NCI-H128 (cell line): ENCODE measurements at regions not wholly inside any gene's neighbourhood (a gene's known extent, or its start where the extent isn't known, plus 50 kb on each side); places are given as distances from the start of the nearest gene placed in this dataset.

Experiments
- DNase-seq: peaks from one replicate; lab custom pipeline; 2025; ENCODE audit not compliant: unreplicated experiment; lab: John Stamatoyannopoulos, UW

- DNase-seq = no peak
These were observed 216.7 kb downstream of the TTLL2 start for GRCh38 chr6:167541544-167541943.

- DNase-seq = no peak
These were observed 219.0 kb downstream of the TTLL2 start for GRCh38 chr6:167543602-167544497.

DNA sequence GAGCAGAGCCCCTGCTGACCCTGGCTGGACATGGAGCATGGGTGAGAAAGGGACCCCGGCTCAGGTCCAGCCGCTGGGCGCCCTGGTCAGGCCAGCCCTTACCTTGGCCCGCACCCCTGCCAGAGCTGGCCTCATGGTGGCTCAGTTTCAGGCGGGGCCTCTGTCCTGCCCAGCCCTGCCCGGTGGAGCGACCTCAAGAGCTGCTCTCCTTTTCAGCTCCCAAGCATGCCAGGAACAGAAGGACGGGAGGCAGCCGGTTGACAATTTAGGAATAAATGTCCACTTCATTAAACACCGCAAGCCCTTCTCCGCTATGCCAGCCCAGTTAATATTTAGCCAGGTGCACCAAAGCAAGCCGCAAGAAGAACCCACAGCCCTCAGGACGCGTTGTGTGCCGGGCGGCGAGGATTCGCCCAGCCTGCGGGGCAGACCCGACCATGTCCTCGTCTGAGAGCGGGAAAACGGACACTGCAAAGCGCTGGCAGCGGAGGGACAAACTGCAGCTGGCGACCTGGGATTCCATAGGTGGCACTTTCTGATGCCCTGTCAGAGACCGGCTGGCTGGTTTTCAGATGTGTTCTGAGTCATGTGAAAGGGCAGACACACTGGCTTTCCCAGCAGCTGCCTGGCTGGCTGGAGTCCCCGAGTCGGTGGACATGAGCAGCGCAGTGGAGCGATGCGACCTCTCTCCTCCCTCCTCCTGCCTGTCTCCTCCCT lies 221.9 kb downstream of the TTLL2 start:
- no peak for DNase-seq

- no peak for DNase-seq
These were observed 222.4 kb downstream of the TTLL2 start for GRCh38 chr6:167547328-167547692.

DNA sequence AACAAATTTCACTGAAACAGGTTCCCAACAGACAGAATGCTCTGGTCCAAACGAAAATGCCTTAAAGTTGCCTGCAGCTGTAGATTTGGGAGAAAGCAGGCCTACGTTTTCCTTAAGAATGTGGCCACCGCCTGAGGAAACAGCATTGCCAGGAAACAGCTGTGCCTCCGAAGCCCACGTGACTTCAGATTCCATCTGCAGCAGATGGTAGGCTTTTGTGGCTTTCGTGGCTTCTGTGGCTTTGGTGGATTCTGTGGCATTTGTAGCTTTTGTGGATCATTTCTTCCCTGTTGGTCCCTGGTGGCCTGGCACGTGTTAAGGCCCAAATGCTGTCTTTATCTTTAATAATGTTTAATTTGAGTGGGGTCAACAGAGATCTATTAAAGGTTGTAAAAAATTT lies 222.9 kb downstream of the TTLL2 start:
- DNase-seq = no peak

- no peak for DNase-seq
These were observed 223.6 kb downstream of the TTLL2 start for GRCh38 chr6:167548451-167548850.

DNA sequence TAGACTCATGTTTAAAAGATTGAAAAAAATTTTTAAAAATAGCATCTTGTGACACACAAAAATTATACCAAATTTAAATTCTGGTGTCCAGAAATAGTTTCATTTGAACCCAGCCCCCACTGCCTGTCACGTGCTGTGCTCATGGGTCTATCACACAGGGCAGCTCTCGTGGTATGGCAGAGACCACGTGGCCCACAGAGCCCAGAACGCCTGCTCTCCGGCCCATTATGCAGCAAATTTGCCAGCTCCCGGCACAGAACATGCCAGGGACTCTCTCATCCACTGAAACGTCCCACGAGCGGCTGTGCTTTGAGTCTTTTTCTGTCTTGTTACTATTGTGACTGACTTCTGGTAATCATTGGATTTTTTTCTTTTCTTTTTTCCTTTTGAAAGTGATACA lies 224.3 kb downstream of the TTLL2 start:
- DNase-seq = no peak

- DNase-seq = no peak
These were observed 226.2 kb downstream of the TTLL2 start for GRCh38 chr6:167550941-167551627.

- no peak for DNase-seq
These were observed 226.9 kb downstream of the TTLL2 start for GRCh38 chr6:167551628-167552257.

- no peak for DNase-seq
These were observed 227.4 kb downstream of the TTLL2 start for GRCh38 chr6:167552258-167552630.

DNA sequence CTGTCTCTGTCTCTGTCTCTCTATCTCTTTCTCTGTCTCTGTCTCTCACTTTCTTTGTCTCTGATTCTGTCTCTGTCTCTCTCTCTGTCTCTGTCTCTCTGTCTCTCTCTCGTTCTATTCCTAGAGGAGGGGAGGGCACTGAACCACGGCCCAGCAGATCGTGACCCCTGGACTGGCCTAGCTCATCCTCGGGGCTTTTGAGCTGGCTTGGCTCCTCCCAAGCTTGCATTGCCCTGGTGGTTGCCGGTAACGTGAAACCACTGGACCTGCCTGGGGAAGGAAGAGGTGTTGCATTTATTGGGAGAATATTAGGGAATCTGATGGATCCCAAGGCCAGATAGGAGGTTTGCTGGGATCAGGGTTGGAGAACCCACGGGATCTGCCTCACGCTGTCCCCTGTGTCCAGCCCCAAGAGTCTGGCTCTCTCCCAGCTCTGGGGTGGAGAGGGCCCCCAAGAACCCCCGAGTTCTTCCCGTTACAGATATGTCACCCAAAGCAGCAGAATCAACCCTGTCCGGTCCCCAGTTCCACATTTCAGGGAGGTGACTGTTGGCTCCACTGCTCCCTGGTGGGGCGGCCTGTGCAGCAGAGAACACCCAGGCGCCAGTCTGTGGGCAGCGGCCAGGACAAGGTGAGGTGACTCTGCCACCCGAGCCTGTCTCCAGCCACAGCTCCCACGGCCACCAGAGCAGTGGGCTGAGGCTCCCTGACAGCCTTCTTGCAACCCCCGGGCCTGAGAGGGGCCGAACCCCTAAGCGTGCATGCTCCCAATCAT lies 228.3 kb downstream of the TTLL2 start:
- no peak for DNase-seq

DNA sequence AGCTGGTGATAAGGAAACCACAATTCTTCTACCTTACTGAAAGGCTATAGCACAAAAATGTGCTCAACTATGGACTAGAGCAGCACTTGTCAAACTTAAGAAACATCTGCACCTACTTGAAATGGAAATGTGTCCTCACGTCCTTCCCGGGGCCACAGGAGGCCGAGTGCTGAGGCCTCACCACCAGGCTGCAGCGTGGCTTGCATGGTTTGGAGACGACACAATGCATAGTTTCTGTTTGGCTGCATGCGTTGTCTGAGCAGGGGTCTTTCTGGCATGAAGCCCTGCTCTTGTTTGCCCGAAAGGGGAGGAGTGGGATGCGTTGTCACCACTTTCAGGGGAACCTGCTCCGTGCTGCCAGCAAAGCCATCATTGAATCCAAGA lies 228.8 kb downstream of the TTLL2 start:
- DNase-seq = no peak

GRCh38 chr6:167554854-167555253 lies 230.0 kb downstream of the TTLL2 start:
- no peak for DNase-seq

- no peak for DNase-seq
These were observed 230.9 kb downstream of the TTLL2 start for GRCh38 chr6:167555836-167556235.

DNA sequence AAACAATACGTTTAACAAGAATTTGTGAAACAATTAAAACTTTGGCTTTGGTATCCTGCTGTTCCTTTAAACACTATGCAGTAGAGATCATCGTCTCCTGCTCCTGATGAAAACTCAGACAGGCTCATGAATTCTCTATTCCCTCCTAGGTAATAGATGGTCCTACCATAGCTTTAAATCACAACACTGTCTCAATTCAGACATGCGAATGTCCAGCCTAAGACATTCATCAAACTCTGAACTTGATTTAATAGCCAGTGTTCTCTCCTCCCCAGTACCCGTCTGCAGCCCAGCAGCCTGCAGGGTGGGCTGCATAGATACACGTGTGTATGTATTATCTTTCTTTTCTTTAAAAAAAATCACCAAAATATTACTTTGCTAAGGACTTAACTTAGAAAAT lies 232.8 kb downstream of the TTLL2 start:
- DNase-seq = no peak

- DNase-seq = no peak
These were observed 233.6 kb downstream of the TTLL2 start for GRCh38 chr6:167558246-167559177.

GRCh38 chr6:167559675-167560479 lies 235.0 kb downstream of the TTLL2 start:
- no peak for DNase-seq

- DNase-seq = no peak
These were observed 236.0 kb downstream of the TTLL2 start for GRCh38 chr6:167560673-167561569.
